GM23338 (cell line): ENCODE measurements at regions not wholly inside any gene's neighbourhood (a gene's known extent, or its start where the extent isn't known, plus 50 kb on each side); places are given as distances from the start of the nearest gene placed in this dataset.

Source experiments
- ATAC-seq: fragments of 200-7000 bp; cut with Tn5 transposase; 3 replicates; pipeline ENCODE4 v1.9.1; 2020
- DNase-seq: peaks from one replicate; pipeline ENCODE4 v3.0.0-alpha.2; 2015; ENCODE audit warnings: low spot score
- H2AFZ ChIP-seq: fragments of 200-600 bp; sonication (generic); 2 replicates; pipeline ENCODE4 v1.8.0; 2016; ENCODE audit warnings: antibody characterized with exemption, mild to moderate bottlenecking, moderate library complexity
- H3F3A ChIP-seq: fragments of 200-600 bp; sonication (generic); replicated peaks from 2 replicates; pipeline ENCODE4 v1.8.0; 2017; ENCODE audit warnings: antibody characterized with exemption, mixed run types, low read depth
- H3K27ac ChIP-seq: fragments of 200-600 bp; sonication (generic); 2 replicates; pipeline ENCODE4 v1.6.1; 2016; ENCODE audit warnings: low read depth
- H3K27me3 ChIP-seq: fragments of 200-600 bp; sonication (generic); 2 replicates; pipeline ENCODE4 v1.8.0; 2016; ENCODE audit warnings: mild to moderate bottlenecking, mixed run types, moderate library complexity; ENCODE audit not compliant: insufficient read depth
- H3K36me3 ChIP-seq: fragments of 200-600 bp; sonication (generic); 2 replicates; pipeline ENCODE4 v1.8.0; 2016; ENCODE audit warnings: mild to moderate bottlenecking; ENCODE audit not compliant: insufficient read depth
- H3K4me1 ChIP-seq: fragments of 200-600 bp; sonication (generic); 2 replicates; pipeline ENCODE4 v1.8.0; 2016; ENCODE audit warnings: mild to moderate bottlenecking, moderate library complexity; ENCODE audit not compliant: insufficient read depth
- H3K4me2 ChIP-seq: fragments of 200-600 bp; sonication (generic); 2 replicates; pipeline ENCODE4 v1.7.1; 2017; ENCODE audit warnings: mixed run types
- H3K4me3 ChIP-seq: fragments of 200-600 bp; sonication (generic); 2 replicates; pipeline ENCODE4 v1.6.1; 2016; ENCODE audit warnings: mixed run types
- H3K79me2 ChIP-seq: fragments of 200-600 bp; sonication (generic); replicated peaks from 2 replicates; pipeline ENCODE4 v1.8.0; 2017; ENCODE audit warnings: mild to moderate bottlenecking; ENCODE audit not compliant: insufficient read depth
- H3K9me2 ChIP-seq: fragments of 200-600 bp; sonication (generic); 2 replicates; pipeline ENCODE4 v1.8.0; 2017; ENCODE audit not compliant: insufficient read depth
- H4K20me1 ChIP-seq: fragments of 200-600 bp; sonication (generic); replicated peaks from 2 replicates; pipeline ENCODE4 v1.8.0; 2017; ENCODE audit warnings: mild to moderate bottlenecking; ENCODE audit not compliant: insufficient read depth
- H3K27ac Mint-ChIP-seq: 2 replicates; pipeline ENCODE4 v1.8.0; 2020; ENCODE audit warnings: inconsistent platforms, mild to moderate bottlenecking, moderate library complexity, mixed read lengths
- H3K27me3 Mint-ChIP-seq: 3 replicates; pipeline ENCODE4 v1.8.0; 2022; ENCODE audit warnings: low read depth, mild to moderate bottlenecking, moderate library complexity, mixed read lengths, inconsistent platforms; ENCODE audit not compliant: insufficient read depth, poor library complexity
- H3K36me3 Mint-ChIP-seq: 3 replicates; pipeline ENCODE4 v1.8.0; 2021; ENCODE audit warnings: low read depth, mild to moderate bottlenecking, inconsistent platforms, moderate library complexity, mixed read lengths
- H3K4me1 Mint-ChIP-seq: 3 replicates; pipeline ENCODE4 v1.8.0; 2020; ENCODE audit warnings: mild to moderate bottlenecking, inconsistent platforms, mixed read lengths
- H3K4me3 Mint-ChIP-seq: 3 replicates; pipeline ENCODE4 v1.8.0; 2021; ENCODE audit warnings: moderate library complexity, mild to moderate bottlenecking, inconsistent platforms, mixed read lengths
- H3K9me3 Mint-ChIP-seq: 3 replicates; pipeline ENCODE4 v1.8.0; 2020; ENCODE audit warnings: moderate library complexity, mild to moderate bottlenecking, inconsistent platforms, mixed read lengths
- CREB1 ChIP-seq: fragments of 250-450 bp; sonication (Bioruptor Pico); IDR thresholded peaks from 2 replicates; pipeline ENCODE4 v1.5.0; 2020; ENCODE audit warnings: low read depth, mild to moderate bottlenecking, moderate library complexity
- CTCF ChIP-seq, 2 experiments: fragments of 200-600 bp in 1 of 2; sonication (generic) in 1 of 2; conservative IDR thresholded peaks; 2 replicates each; pipeline versions ENCODE4 v1.5.1 to v1.6.1; 2016 to 2017; ENCODE audit warnings: antibody characterized with exemption in 2 of 2, low read depth in 2 of 2, mild to moderate bottlenecking in 2 of 2, moderate library complexity in 1 of 2
- ETS1 ChIP-seq: IDR thresholded peaks from 2 replicates; pipeline ENCODE4 v1.6.1; 2016; ENCODE audit warnings: antibody characterized with exemption
- EZH2 ChIP-seq: fragments of 200-600 bp; sonication (generic); IDR thresholded peaks from one replicate; pipeline ENCODE4 v1.8.0; 2017; ENCODE audit warnings: antibody characterized with exemption, mild to moderate bottlenecking, low read depth; ENCODE audit not compliant: unreplicated experiment
- EZH2phosphoT487 ChIP-seq: fragments of 200-600 bp; sonication (generic); IDR thresholded peaks from one replicate; pipeline ENCODE4 v1.8.1; 2018; ENCODE audit warnings: antibody characterized with exemption; ENCODE audit not compliant: unreplicated experiment
- JUNB ChIP-seq: IDR thresholded peaks from one replicate; pipeline ENCODE4 v1.6.1; 2016; ENCODE audit warnings: antibody characterized with exemption; ENCODE audit not compliant: unreplicated experiment
- NANOG ChIP-seq: IDR thresholded peaks from 2 replicates; pipeline ENCODE4 v1.6.1; 2016; ENCODE audit warnings: antibody characterized with exemption, borderline replicate concordance
- POLR2AphosphoS5 ChIP-seq: IDR thresholded peaks from 2 replicates; pipeline ENCODE4 v1.6.1; 2016; ENCODE audit warnings: antibody characterized with exemption, low read depth
- REST ChIP-seq: IDR thresholded peaks from one replicate; pipeline ENCODE4 v1.6.1; 2018; ENCODE audit warnings: antibody characterized with exemption; ENCODE audit not compliant: unreplicated experiment
- STAT1 ChIP-seq: IDR thresholded peaks from one replicate; pipeline ENCODE4 v1.6.1; 2016; ENCODE audit warnings: antibody characterized with exemption; ENCODE audit not compliant: unreplicated experiment
- ZNF114 ChIP-seq: fragments of 250-450 bp; sonication (Bioruptor Pico); IDR thresholded peaks from 2 replicates; pipeline ENCODE4 v1.5.0; 2020; ENCODE audit warnings: mild to moderate bottlenecking, moderate library complexity
- ZNF331 ChIP-seq: fragments of 250-450 bp; sonication (Bioruptor Pico); IDR thresholded peaks from 2 replicates; pipeline ENCODE4 v1.5.0; 2020; ENCODE audit warnings: low read depth, mild to moderate bottlenecking, moderate library complexity
- ZNF462 ChIP-seq: fragments of 250-450 bp; sonication (Bioruptor Pico); IDR thresholded peaks from 2 replicates; pipeline ENCODE4 v1.5.0; 2020; ENCODE audit warnings: mild to moderate bottlenecking, moderate library complexity

- ATAC-seq (no peak), DNase-seq (no peak)
- no peaks in the 10 kb centered on the region for H3K4me1 ChIP-seq
- H3K79me2 ChIP-seq = no peaks in the 10 kb centered on the region
- Mint-ChIP-seq H3K4me1 (no peaks in the 10 kb centered on the region), H3K4me3 (no peak overlapping the region), H3K36me3 (no peaks in the 10 kb centered on the region; the same call in 2 of the 3 replicates), H3K9me3 (peaks cover 2% of the 10 kb centered on the region; the same call in 2 of the 3 replicates), H3K27me3 (peaks cover 3% of the 10 kb centered on the region), H3K27ac (no peak overlapping the region)
- H3F3A ChIP-seq = no peaks in the 10 kb centered on the region
- no peaks in the 10 kb centered on the region; the same call in 1 of the 2 replicates for H3K36me3 ChIP-seq
- H3K9me2 ChIP-seq = peaks cover 16% of the 10 kb centered on the region
- no peak overlapping the region for H3K4me3 ChIP-seq
- no peak overlapping the region for H2AFZ ChIP-seq
- no peak for TF ChIP-seq REST
- TF ChIP-seq EZH2 = no peak
- no peak for TF ChIP-seq ZNF331 (CRISPR knock-in tag)
- TF ChIP-seq POLR2AphosphoS5 = no peak
- no peak for TF ChIP-seq EZH2phosphoT487
- no peak for TF ChIP-seq JUNB
- TF ChIP-seq CREB1 (CRISPR knock-in tag) = no peak
- TF ChIP-seq ETS1 = no peak
- no peak for TF ChIP-seq STAT1
- no peak for TF ChIP-seq ZNF114
- no peak for TF ChIP-seq NANOG
- TF ChIP-seq CTCF (conservative IDR thresholded peaks at IDR 0.05; ENCODE audit: low read depth in 2 of 2) = no peak
- no peak for TF ChIP-seq ZNF462 (CRISPR knock-in tag)
- no peak overlapping the region for H3K27ac ChIP-seq
- no peaks in the 10 kb centered on the region for H4K20me1 ChIP-seq
- no peaks in the 10 kb centered on the region for H3K27me3 ChIP-seq
- H3K4me2 ChIP-seq = no peak overlapping the region
These were observed 718.6 kb downstream of the QKI start for GRCh38 chr6:164133095-164133494.
